NCI-H446 (cell line): ENCODE measurements at regions not wholly inside any gene's neighbourhood (a gene's known extent, or its start where the extent isn't known, plus 50 kb on each side); places are given as distances from the start of the nearest gene placed in this dataset.

Experiments
- DNase-seq, 2 experiments: peaks; one replicate each; lab custom pipeline; 2025; lab: John Stamatoyannopoulos, UW

- no peak for DNase-seq
Observed at GRCh38 chr9:99753436-99753835, 68.2 kb upstream of the NR4A3 start.

DNA sequence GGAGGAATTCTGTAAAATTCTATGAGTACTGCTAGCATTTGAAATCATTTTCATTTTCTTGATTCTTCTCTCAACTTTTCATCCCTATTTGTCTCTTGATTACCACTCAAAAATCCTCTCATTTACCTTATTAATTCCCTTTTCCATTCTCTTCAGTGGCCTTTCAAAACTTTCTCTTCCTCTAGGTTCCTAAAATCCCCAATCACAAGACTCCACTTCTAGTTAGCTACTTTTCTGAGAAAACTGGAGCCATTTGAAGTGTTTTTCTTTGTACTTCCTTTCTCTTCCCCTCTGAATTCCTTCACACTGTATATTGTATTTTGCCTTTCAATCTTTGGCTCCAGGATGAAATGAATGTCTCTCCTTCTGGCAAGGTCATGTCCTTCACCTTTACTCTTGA, 61.3 kb upstream of the NR4A3 start:
- no peak for DNase-seq

- DNase-seq, result no peak
Observed at GRCh38 chr9:99762470-99762869, 59.2 kb upstream of the NR4A3 start.
